AG09319 (cell line): ENCODE measurements at regions not wholly inside any gene's neighbourhood (a gene's known extent, or its start where the extent isn't known, plus 50 kb on each side); places are given as distances from the start of the nearest gene placed in this dataset.
"Not testable (repeated sequence)": the region's sequence is repeated elsewhere in the genome, so short reads cannot be mapped to it uniquely, and the experiment has no call there.

Experiments used
- DNase-seq: peaks from one replicate; pipeline ENCODE4 v3.0.0-alpha.2; 2010; ENCODE audit warnings: low read depth; ENCODE audit errors: extremely low read depth
- CTCF ChIP-seq: IDR thresholded peaks from 2 replicates; pipeline ENCODE4 v1.5.1; 2011; ENCODE audit warnings: low read depth, mild to moderate bottlenecking, inconsistent platforms, low read length, moderate library complexity

GRCh38 chr20:30503992-30504570, 753.4 kb upstream of the DEFB115 start:
- TF ChIP-seq CTCF = no peak
- DNase-seq = no peak

- no peak for TF ChIP-seq CTCF
- no peak for DNase-seq
These were observed 751.9 kb upstream of the DEFB115 start for GRCh38 chr20:30505566-30505965.

- DNase-seq = no peak
These were observed 751.4 kb upstream of the DEFB115 start for GRCh38 chr20:30506100-30506499.

GRCh38 chr20:30508382-30508781, 749.1 kb upstream of the DEFB115 start:
- not testable (repeated sequence) for DNase-seq

More at GRCh38 chr20:30506100-30506499, 751.4 kb upstream of the DEFB115 start:
- no peak for TF ChIP-seq CTCF

DNA sequence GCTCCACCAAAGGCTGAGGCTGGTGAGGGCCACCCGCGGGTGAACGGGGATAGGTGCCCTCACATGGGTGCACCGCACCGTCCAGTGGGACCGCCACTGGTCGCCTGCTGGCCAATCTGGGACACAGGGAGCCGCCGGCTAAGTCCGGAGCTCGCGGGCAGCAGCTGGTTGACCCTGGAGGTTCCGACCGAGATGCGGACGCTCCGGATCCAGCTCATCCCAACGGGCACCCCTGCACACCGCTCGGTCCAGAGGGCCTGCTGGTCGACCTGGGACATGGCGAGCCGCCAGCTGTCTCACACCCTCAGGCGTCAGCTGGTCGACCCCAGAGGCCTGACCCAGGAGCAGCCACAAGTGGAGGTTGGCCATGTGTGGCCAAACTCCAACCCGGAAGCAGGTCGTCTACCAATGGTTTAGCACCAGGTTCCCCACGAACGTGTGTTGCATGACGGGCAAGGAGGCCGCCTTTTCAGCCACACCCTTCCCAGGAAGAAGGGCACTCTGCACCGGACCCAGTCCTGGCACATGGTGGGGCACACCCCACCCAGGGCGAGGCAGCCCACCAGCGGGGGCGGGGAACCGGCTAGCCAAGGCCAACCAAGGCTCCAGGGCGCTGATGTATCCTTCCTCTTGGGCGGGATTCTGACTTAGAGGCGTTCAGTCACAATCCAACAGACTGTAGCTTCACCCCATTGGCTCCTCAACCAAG, 746.0 kb upstream of the DEFB115 start:
- no peak for TF ChIP-seq CTCF
- DNase-seq = no peak

GRCh38 chr20:30513050-30513628, 744.3 kb upstream of the DEFB115 start:
- no peak for TF ChIP-seq CTCF
- DNase-seq = no peak

GRCh38 chr20:30515915-30516314, 741.5 kb upstream of the DEFB115 start:
- DNase-seq = not testable (repeated sequence)

DNA sequence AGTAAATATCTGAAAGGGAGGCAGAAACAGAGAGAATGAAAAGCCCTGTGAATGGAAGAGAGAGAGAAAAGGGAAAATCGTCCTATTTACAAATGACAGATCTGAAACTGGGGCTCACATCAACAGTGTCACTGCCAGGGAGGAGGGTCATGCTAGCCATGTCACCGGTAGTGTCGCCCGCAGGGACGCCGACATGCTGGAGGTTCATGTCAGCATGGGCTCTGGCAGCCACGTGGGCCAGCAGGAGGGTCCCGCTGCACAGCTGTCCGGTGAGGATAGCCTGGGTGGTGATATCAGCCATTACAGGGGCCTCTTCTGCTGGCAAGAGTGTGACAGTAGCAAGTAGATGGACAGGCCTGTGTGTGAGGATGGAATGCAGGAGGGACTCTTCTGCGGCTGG, 738.6 kb upstream of the DEFB115 start:
- not testable (repeated sequence) for DNase-seq

GRCh38 chr20:30521686-30522415, 735.6 kb upstream of the DEFB115 start:
- DNase-seq = not testable (repeated sequence)

DNA sequence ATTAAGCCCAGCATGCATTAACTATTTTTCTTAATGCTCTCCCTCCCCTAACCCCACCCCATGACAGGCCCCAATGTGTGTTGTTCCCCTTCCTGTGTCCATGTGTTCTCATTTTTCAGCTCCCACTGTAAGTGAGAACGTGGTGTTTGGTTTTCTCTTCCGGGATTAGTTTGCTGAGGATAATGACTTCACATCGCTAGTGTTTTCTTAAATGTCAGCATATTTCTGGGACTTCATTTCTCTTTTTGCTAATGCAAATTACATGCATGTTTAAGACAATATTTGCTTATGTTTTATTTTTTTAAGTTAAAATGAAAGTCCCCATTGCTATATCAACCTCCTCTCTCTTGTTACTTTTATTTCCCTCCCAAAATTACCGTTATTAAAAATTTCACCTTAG, 733.3 kb upstream of the DEFB115 start:
- DNase-seq = not testable (repeated sequence)

GRCh38 chr20:30524761-30525160, 732.7 kb upstream of the DEFB115 start:
- DNase-seq = not testable (repeated sequence)

GRCh38 chr20:30533653-30534052, 723.8 kb upstream of the DEFB115 start:
- not testable (repeated sequence) for DNase-seq

DNA sequence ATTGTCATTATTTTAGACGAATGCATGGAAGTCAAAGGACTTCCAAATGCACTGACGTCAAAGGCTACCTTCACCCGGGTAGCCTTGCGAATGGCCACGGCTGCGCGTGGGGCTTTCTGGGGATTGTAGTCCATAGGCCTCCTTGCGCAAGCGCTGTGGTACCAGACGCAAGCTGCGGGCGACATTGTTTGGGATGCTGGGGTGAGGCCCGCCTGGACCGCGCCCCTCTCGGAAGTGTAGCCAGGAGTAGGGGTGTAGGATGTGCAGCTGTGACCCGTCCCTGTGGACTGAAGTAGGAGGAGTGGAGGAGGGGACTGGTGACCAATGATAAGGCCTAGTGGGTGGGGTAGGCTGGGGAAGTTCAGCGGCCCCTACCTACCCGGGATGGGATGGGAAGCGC, 720.0 kb upstream of the DEFB115 start:
- DNase-seq = not testable (repeated sequence)
